A673 (cell line): ENCODE measurements at regions not wholly inside any gene's neighbourhood (a gene's known extent, or its start where the extent isn't known, plus 50 kb on each side); places are given as distances from the start of the nearest gene placed in this dataset.
A peak's percentile ranks its signal among the peaks of the same experiment; 100 is the strongest.

Source experiments
- BruUV-seq: library from RNA; stranded (reverse); fragments of 400-500 nt; replicated peaks from 2 replicates; lab custom pipeline; 2021; lab: Mats Ljungman, UMichigan
- CTCF ChIA-PET: fragments of 300-600 bp; sonication (Branson Sonifier 250); formaldehyde crosslinking; loops from one replicate; lab custom pipeline; 2022; ENCODE audit warnings: antibody characterized with exemption; lab: Charles Lee
- POLR2A ChIA-PET: fragments of 300-600 bp; sonication (Branson Sonifier 250); formaldehyde crosslinking; loops from one replicate; lab custom pipeline; 2022; ENCODE audit warnings: antibody characterized with exemption; ENCODE audit not compliant: low non-redundant PET; lab: Charles Lee
- DNase-seq: peaks from one replicate; pipeline ENCODE4 v3.0.0-alpha.2; 2015; ENCODE audit warnings: low spot score
- H3K27ac ChIP-seq: fragments of 200-600 bp; sonication (generic); 2 replicates; pipeline ENCODE4 v1.5.1; 2016; ENCODE audit warnings: mixed run types, low read depth, mild to moderate bottlenecking, mixed read lengths, antibody characterized with exemption, low read length; ENCODE audit not compliant: poor library complexity, severe bottlenecking
- H3K27me3 ChIP-seq: fragments of 200-600 bp; sonication (generic); replicated peaks from 2 replicates; pipeline ENCODE4 v1.6.1; 2017; ENCODE audit warnings: mixed run types, low read depth, mild to moderate bottlenecking, mixed read lengths, antibody characterized with exemption, low read length; ENCODE audit not compliant: insufficient read depth, poor library complexity
- H3K36me3 ChIP-seq: fragments of 200-600 bp; sonication (generic); 2 replicates; pipeline ENCODE4 v1.6.1; 2016; ENCODE audit warnings: mixed run types, mild to moderate bottlenecking, mixed read lengths, antibody characterized with exemption, low read length; ENCODE audit not compliant: insufficient read depth, poor library complexity, severe bottlenecking
- H3K4me1 ChIP-seq: fragments of 200-600 bp; sonication (generic); 2 replicates; pipeline ENCODE4 v1.6.1; 2017; ENCODE audit warnings: mixed run types, mild to moderate bottlenecking, mixed read lengths, antibody characterized with exemption, low read length; ENCODE audit not compliant: insufficient read depth, poor library complexity, severe bottlenecking
- H3K4me3 ChIP-seq: fragments of 200-600 bp; sonication (generic); 2 replicates; pipeline ENCODE4 v1.5.1; 2016; ENCODE audit warnings: low read depth, mixed run types, mild to moderate bottlenecking, mixed read lengths, low read length; ENCODE audit not compliant: poor library complexity, severe bottlenecking
- H3K9me3 ChIP-seq: fragments of 200-600 bp; sonication (generic); 2 replicates; pipeline ENCODE4 v1.6.1; 2016; ENCODE audit warnings: mixed run types, low read depth, mild to moderate bottlenecking, mixed read lengths, antibody characterized with exemption, low read length; ENCODE audit not compliant: poor library complexity, severe bottlenecking
- CTCF ChIP-seq: fragments of 300-800, 200-600 bp; sonication (generic); conservative IDR thresholded peaks from 2 replicates; pipeline ENCODE4 v1.5.1; 2017; ENCODE audit warnings: low read depth, mild to moderate bottlenecking, antibody characterized with exemption, low read length, moderate library complexity, mixed read lengths
- EZH2 ChIP-seq: fragments of 200-600 bp; sonication (generic); IDR thresholded peaks from 2 replicates; pipeline ENCODE4 v1.6.1; 2017; ENCODE audit warnings: borderline replicate concordance, low read depth, mild to moderate bottlenecking, mixed read lengths, antibody characterized with exemption, low read length; ENCODE audit not compliant: poor library complexity, severe bottlenecking
- intact Hi-C: fragments of 100-400 bp; cut with micrococcal nuclease; formaldehyde crosslinking; loops from one replicate; pipeline ENCODE4 v1.10.0; 2022; ENCODE audit not compliant: unreplicated experiment

GRCh38 chr3:76920511-76920910 is 119.4 kb upstream of the ROBO2 start:
- no peaks in the 10 kb centered on the region for H3K27me3 ChIP-seq
- no peaks in the 10 kb centered on the region for H3K36me3 ChIP-seq
- no peak overlapping the region for H3K27ac ChIP-seq
- intact Hi-C loops: no loop called here
- CTCF ChIA-PET: no interaction called here
- no TSS peak for BruUV-seq
- POLR2A ChIA-PET: no interaction called here
- TF ChIP-seq EZH2: no peak
- no peak for TF ChIP-seq CTCF
- no peaks in the 10 kb centered on the region for H3K9me3 ChIP-seq
- H3K4me3 ChIP-seq: no peak overlapping the region
- DNase-seq: no peak
- H3K4me1 ChIP-seq: no peaks in the 10 kb centered on the region

GRCh38 chr3:76923485-76923884 is 116.4 kb upstream of the ROBO2 start:
- H3K36me3 ChIP-seq: no peaks in the 10 kb centered on the region
- no peak for TF ChIP-seq EZH2
- TF ChIP-seq CTCF: no peak
- ChIA-PET CTCF (no interaction called here), POLR2A (no interaction called here)
- H3K9me3 ChIP-seq: no peaks in the 10 kb centered on the region
- intact Hi-C loops: no loop called here
- no peak for DNase-seq
- H3K4me3 ChIP-seq: no peak overlapping the region
- no TSS peak for BruUV-seq
- H3K4me1 ChIP-seq: no peaks in the 10 kb centered on the region
- H3K27ac ChIP-seq: no peak overlapping the region
- no peaks in the 10 kb centered on the region for H3K27me3 ChIP-seq

- no peaks in the 10 kb centered on the region for H3K27me3 ChIP-seq
- H3K36me3 ChIP-seq: no peaks in the 10 kb centered on the region
- peaks cover 21% of the 10 kb centered on the region for H3K4me1 ChIP-seq
- BruUV-seq: no TSS peak
- DNase-seq: no peak
- TF ChIP-seq EZH2: no peak
- intact Hi-C loops: loop anchor here (5.0 to 10.0 kb wide), 2 partner anchors 104 to 118 kb away; no protein-coding TSS in a partner anchor
- H3K27ac ChIP-seq: no peak overlapping the region
- no peak overlapping the region for H3K4me3 ChIP-seq
- POLR2A ChIA-PET: no interaction called here
- CTCF ChIA-PET: no interaction called here
- no peaks in the 10 kb centered on the region for H3K9me3 ChIP-seq
These were observed 109.2 kb upstream of the ROBO2 start for GRCh38 chr3:76930712-76931111.

- H3K36me3 ChIP-seq: no peaks in the 10 kb centered on the region
- peak overlapping the region; percentile 69 for H3K27ac ChIP-seq
- CTCF ChIA-PET: no interaction called here
- peaks cover 21% of the 10 kb centered on the region for H3K4me1 ChIP-seq
- H3K27me3 ChIP-seq: no peaks in the 10 kb centered on the region
- POLR2A ChIA-PET: no interaction called here
- no TSS peak for BruUV-seq
- H3K9me3 ChIP-seq: no peaks in the 10 kb centered on the region
- TF ChIP-seq EZH2 (no peak), CTCF (no peak)
- peak; percentile 7 for DNase-seq
- intact Hi-C loops: loop anchor here (5.0 to 10.0 kb wide), 2 partner anchors 102 to 121 kb away; no protein-coding TSS in a partner anchor
- H3K4me3 ChIP-seq: no peak overlapping the region
These were observed 106.7 kb upstream of the ROBO2 start for GRCh38 chr3:76933245-76933644.
